AML-193 (cell line): ENCODE measurements at regions not wholly inside any gene's neighbourhood (a gene's known extent, or its start where the extent isn't known, plus 50 kb on each side); places are given as distances from the start of the nearest gene placed in this dataset.

Source experiments
- DNase-seq, 2 experiments: peaks; one replicate each; lab custom pipeline; 2025; lab: John Stamatoyannopoulos, UW

DNA sequence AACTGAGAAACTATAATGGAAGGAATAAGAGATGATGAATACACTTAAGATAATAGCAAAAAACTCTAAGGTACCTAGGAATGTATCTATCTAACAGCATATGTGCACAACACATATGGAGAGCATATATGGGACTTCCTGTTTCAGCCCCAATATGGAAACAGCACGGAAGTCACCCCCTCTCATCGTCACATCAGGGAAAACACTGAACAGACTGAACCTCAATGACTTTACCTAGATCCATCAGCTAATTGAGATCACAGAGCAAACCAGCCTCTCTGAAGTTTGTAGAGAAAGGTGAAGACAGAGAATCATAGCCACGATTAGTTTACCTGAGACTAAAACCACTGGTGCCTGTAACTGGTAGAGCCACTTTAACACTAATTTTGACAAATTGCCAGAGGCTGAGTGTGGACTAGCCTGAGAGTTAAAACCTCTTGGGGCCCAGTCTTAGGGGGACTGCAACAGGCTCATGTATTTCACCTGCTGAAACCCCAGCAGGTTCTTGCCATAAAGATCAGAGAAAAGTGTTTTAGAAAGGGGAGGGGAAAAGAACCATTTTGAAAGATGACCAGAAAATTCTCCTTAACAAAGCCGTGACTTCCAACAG lies 722.6 kb downstream of the TBC1D22A start:
- DNase-seq, result no peak

DNA sequence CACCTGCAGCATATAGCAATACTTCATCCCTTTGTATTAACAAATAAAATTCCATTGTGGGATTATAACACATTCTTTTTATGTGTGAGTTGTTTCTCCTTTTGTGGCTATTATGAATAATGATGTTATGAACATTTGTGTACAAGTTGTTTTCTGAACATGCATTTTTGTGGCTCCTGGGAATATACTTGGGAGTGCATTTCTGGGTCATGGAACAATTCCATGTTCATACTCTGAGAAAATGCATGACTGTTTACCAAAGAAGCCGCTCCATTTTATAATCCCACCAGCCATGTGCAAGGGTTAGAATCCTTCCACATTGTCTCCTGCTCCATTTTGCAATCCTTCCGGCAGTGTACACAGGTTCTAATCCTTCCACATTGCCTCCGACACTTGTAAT lies 713.8 kb downstream of the TBC1D22A start:
- no peak for DNase-seq

DNA sequence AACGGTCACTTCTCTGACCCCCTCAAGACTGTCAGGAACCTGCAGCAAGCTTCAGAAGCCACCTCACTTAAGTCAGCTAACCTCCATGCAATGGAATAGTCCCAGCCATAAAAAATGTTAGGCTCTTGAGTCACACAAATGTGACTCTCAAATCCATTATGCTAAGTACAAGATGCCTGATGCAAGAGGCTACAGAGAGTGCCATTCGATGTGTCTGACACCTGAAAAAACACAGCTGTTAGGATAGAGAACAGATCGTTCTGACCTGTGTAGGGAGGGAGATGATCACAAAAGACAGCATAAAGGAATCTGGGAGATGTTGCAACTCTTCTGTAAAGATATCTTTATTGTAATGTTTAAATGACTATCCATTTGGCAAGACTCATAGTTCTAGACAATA lies 712.4 kb downstream of the TBC1D22A start:
- no peak for DNase-seq

DNA sequence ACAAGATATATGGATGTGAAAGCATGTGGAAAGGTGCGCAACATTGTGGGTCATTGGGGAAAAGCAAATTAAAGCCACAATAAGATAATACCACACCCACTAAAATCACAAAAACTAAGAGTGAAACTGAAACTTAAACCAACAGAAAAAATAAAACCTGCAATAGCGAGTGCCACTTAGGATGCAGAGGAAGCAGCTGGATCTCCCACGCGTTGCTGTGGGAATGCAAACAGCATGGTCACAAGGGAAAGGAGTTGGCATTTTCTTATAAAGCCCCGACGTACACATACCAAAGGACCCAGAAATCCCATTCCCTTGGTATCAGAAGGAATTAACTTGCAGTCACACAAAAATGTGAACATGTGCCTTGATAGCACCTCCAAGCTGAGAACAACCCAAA lies 712.0 kb downstream of the TBC1D22A start:
- no peak for DNase-seq

DNA sequence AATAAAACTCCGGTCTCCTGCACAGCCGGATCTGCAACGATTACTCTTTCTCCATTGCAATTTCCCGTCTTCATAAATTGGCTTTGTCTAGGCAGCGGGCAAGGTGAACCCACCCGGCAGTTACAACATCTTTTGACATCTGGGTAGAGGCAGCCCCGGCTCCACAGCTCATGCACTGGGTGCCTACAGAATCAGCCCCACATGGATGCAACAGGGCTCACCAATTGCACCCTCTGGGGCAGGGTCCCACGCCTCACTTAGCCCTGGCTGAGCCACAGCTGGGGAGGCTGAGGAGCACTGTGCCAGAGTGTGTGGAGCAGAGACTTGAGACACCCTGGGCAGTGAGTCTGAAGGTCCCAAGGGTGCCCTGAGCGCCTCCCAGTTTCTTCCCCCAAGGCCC lies 710.2 kb downstream of the TBC1D22A start:
- DNase-seq, result no peak

DNA sequence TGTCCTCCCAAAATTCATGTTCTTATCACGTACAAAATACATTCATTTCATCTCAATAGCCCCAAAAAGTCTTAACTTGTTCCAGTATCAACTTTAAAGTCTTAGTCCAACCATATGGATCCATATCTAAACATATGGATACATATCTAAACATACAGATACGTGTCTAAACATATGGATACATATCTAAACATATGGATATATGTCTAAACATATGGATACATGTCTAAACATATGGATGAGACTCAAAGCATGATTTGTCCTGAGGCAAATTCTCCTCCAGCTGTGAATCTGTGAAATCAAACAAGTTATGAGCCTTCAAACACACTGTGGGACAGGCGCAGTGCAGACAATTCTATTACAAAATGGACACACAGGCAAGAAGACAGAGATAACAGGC lies 709.0 kb downstream of the TBC1D22A start:
- no peak for DNase-seq

DNA sequence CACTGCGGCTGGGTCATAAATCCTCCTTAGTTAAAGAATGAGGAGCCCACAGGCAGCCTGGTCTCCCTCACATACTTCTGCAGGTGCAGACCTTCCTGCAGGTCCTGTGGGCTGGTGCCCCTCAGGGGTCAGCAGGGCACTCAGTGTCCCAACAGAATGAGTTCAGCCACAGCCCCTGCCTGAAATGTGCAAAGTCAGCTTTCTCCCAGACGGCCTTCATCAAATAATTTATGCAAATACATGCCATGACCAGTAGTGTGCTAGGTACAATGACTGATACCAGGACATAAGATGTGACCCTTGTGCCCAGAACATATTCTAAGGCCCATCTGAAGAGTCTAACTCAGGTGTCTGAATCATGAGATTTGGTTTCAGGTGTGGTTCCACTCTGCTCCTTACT lies 703.4 kb downstream of the TBC1D22A start:
- DNase-seq, result no peak

DNA sequence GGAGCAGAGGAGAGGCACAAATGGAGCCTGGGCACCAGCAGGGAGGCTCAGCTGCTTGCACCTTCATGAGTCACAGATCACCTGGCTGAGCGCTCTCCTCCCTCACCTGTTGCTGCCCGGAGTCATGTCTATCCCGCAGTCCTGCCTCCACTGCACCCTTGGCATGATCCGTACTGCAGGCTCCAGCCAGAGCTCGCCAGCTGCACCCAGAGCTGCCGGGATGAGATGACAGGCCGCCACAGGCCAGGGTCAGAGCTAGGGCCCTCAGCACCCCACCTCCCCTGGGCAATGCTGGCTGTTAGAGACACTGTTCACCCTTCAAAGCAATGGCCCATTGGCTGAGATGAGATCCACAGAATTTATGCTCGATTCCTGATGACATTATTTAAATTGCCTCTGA lies 702.8 kb downstream of the TBC1D22A start:
- DNase-seq, result no peak

DNA sequence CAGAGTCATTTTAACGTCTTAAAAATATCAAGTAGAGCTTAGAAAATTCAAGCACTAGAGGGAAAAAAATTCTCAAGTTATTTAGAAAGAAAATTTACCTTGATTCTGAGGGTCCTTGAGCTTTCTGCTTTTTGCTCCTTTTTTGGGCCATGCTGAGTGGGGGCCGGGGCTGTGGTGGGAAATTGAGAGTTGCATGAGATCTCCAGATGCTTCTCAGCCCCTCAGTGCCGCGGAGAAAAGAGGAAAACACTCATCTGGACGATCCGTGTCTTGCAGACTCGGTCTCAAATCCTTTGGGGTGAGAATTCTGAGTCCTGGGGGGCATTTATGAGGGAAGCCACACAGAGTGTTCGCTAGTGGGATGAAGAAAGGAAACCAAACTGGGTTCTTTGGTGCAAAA lies 700.8 kb downstream of the TBC1D22A start:
- no peak for DNase-seq

DNA sequence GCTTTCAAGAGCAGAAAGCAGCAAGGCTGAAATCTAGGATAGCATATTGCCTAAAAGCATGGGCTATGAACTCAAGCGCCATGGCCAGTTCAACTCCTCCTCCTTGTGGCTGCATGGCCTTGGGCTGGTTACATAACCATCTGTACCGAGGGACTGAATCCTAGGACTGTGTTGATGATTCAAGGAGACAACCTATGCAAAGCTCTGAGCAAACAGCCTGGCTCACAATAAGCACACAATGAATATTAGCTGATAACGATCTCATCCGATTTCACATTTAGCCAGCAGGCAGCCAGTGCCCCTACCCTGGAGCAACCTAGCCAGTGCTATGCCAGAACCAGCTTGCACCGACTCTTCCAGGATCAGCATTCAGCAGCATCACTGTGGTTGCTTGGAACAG lies 698.4 kb downstream of the TBC1D22A start:
- DNase-seq, result no peak

DNA sequence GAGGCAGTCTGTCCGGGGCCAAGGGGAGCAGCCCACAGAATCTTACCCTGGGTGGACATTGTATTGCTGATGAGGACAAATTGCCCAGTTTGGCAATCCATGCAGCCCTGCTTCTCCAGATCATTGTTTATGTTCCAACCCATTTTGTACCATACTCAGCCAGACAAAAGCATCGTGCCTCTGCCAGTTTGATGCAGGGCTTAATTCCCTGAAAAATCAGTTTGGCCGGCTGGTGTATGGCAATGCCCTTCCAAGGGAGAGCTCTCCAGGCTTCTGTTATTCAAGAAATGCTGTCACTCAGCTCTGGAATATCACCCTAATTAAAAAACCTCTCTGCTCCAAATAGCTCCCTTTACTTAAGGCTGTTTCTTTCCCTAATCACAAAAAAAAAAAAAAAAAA lies 697.7 kb downstream of the TBC1D22A start:
- no peak for DNase-seq

DNA sequence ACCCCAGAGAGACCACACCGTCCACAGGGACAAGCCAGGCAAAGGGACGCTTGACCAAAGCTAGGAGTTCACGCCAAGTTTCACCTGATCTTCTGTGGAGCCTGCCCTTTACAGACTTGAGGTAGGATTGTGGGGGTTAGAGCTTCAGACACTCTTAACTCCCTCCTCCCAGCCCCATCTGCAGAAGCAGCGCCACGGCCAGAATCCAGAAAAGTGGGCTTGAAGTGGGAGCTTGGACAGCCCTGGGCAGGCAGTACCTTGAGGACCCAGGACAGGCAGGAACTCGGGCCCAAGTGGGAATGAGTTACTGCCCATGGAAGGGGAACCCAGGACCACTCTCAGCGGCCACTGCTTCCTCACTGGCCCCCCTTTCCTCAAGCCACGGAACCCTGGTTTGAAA lies 695.9 kb downstream of the TBC1D22A start:
- DNase-seq, result no peak

DNA sequence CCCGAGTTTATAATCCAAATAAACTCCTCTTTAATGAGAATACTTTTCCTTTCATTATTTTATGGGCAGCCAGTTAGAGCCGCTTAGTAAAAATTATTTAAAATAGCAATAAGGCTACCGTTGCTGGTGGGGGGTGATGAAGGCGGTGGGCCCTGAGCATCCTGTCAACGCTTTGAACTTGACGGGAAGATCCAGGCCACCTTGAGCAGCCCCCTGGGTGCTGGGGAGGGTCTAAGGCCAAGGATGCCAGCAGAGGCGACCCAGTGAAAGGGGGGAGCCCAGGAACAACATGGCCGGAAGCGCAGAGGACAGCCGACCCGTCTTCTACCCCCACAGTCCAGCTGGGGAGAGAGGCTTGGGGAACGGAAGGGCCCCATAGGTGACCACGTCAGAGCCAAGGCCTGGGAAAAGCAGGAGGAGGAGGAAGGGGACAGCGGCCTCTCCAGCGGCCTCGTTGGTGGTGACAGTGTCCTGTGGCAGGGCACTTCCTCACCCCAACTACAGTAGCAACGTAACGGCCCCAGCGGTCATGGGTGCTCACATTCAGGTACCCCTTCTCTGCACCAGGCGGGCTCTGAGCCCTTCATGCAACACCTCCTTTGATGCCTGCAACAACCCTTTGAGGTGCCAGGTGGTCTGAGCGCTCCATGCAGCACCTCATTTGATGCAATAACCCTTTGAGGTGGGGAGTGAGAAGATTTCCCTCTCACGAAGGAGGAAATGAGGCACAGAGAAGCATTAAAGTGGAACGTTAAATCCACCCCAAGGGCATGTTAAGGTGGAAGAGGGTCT lies 695.3 kb downstream of the TBC1D22A start:
- no peak for DNase-seq

DNA sequence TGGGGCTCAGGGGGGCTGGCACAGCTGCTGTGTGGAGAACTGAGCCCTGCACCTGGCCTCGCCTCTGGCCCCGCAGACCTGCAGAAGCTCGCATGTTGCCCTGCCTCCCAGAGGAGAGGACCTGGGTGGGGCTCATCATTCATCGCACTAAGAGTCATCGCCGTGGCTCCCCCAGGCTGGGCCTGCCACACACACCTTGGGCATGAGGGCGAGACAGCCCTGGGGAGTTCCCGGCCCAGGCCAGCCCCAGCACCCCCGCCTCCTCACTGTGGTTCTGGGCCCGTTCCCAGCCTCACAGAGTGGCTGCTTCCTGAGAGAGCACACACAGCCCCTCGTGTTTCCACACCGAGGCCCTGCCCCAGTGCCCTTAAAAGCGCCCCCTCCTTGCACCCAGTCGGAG lies 694.6 kb downstream of the TBC1D22A start:
- DNase-seq, result no peak

DNA sequence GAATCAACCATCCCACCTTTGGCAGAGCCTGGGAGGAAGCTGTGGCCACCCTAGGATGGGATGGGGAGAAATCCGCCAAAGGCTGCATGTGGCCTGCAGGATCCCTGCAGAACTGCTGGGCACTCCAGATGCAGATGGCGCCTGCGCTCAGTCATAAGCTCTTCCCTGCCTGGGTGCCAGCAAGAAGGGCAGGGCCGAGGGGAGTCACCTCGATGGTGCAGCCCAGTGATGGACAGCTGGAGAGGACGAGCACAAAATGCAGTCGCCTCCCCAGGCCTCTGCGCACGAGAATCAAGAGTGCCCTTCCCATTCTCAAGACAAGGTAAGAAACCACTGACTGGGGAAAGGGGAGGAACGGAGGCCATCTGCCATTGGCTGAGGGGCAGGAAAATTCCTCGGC lies 693.6 kb downstream of the TBC1D22A start:
- DNase-seq, result no peak

DNA sequence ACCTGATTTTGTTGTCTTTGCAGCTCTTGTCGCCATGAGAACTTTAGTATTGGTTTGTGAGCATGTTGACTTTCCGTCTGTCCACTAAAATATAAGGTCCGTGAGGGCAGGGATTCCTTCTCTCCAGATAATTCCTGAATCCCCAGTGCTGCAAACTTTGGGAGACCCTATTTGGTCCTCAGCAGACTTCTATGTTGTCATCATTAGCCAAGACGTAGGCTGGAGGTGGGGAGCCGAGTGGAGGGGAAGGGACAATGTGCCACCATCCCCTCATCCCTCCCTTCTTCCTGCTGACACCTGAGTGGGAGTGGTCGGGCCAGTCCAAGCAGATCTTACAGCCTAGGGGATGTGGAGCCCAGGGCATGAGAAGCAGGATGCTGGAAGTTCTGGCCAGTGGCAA lies 690.6 kb downstream of the TBC1D22A start:
- DNase-seq, result no peak

DNA sequence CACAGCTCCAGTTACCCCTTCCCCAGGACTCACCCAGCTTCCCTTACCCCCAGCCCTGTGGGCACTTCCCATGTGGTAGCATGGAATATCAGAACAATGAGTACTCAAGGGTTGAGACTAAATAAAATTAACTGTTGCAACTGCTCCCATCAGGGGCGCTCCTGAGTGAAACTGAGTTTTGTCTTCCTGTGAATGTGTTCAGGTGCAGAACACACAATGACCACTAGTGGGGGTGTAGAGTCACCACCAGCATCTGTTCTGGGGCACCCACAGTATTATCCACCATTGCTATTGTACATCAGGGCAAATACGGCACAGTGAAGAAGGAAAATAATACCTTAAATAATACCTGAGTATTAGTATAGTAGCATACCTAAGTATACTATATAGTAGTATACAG lies 689.7 kb downstream of the TBC1D22A start:
- peak; percentile 7 to 14 for DNase-seq

DNA sequence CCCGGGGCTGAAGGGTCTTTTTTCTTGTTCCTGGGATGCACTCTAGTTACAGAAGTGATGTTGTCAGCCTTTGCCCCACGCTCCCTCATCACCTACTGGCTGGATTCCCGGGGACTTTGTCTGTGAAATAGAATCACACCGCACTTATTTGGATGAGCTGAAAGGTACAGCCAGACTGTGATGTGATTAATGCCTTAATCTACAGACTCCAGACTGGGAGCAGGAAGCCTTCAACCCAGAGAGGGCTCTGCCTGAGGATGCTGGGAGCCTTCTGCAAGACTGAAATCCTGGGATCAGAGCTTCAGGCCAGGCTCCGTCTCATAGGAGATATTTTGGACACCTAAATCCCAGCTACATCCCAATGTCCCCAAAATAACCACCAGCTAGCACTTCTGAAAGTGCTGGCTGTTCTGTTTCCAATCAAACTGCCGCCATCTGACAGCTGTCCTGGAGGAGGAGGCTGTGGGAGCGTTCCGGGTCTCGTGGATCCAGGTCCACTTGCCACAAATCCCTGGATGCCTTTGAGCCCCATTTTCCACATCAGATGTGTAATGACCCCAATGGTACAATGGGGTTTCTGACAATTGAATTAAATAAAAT lies 688.5 kb downstream of the TBC1D22A start:
- DNase-seq, result no peak

DNA sequence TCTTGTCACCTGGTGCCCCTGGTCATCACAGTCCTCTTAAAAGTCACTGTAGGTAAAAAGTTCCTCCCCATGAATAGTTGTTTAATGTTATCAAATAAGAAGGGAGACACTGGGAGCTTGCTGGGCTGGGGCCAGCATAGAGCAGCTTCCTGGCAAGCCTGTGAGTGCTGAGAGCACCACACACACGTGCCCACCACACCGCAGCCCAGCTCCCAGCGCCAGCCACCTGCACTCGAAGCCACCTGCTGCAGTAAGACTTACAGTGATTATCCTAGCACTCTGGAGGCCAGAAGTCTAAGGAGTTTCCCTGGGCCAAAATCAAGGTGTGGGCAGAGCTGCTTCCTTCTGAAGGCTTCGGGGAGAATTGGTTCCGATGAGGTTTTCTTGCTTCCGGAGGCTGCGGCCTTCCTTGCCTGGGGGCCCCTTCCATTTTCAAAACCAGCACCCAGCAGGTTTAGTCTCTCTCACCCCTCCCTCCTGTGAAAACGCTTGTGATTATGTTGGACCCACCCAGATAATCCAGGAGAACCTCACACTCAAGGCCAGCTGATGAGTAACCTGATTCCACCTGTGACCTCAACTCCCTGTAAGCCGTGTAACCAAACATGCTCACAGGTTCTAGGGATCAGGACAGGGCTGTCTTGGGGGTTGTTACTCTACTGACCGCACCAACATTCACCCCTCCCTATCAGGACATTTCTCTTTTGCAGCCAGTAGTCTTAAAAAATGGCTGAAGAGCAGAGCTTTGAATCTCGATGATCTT lies 687.2 kb downstream of the TBC1D22A start:
- DNase-seq, result no peak

DNA sequence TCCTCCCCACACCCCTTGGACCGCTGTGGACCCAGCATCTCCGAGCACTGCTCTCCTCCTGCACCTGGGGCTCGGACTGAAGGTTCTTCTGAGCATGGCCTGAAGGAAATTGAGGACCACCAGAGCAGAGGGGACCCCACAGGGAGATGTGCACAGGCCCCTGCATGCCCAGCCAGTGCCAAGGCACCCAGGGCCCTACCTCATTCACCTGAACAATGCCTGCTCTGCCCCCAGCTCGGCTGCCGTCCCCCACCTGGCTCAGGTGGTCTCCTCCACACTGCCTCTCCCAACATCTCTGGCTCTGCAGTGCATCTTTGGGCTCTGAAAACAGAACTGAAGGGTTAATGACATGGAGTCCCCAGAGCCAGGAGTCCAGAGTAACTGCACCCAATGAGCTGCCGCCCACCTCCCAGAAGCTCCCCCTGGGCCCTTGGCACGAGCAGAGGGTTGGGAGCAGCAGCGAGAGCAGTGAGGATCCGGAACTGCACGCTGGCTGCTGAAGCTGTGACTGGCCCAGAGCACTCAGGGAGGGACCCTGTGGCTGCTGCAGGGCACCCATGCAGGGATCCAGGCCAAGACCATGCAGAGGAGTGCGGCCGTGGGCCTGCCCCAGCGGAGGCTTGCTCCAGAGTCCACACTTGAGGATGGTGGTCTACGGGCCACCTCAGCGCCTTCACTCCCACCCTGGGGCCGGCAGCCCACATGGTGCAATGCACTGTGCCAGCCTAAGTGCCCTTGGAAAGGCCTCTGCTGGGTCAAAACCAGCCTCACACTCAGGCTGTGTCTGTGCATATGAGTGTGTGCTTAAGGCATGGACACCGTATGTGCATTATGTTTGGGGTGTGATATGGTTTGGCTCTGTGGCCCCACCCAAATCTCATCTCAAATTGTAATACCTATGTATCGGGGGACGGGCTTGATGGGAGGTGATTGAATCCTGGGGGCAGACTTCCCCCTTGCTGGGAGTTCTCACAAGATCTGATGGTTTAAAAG lies 686.1 kb downstream of the TBC1D22A start:
- DNase-seq, result no peak
